OCI-LY3 (cell line): ENCODE measurements at regions not wholly inside any gene's neighbourhood (a gene's known extent, or its start where the extent isn't known, plus 50 kb on each side); places are given as distances from the start of the nearest gene placed in this dataset.

Experiments
- H2AFZ ChIP-seq: fragments of 200-600, 300-600 bp; shearing (Covaris generic); 2 replicates; pipeline ENCODE4 v1.6.0; 2014; ENCODE audit warnings: antibody characterized with exemption, low read depth, low read length
- H3K27ac ChIP-seq: fragments of 200-600, 300-600 bp; sonication (generic); 2 replicates; pipeline ENCODE4 v1.5.1; 2014; ENCODE audit warnings: mild to moderate bottlenecking, low read length, moderate library complexity, mixed read lengths
- H3K27me3 ChIP-seq: fragments of 200-600, 300-600 bp; sonication (generic); 2 replicates; pipeline ENCODE4 v1.6.1; 2014; ENCODE audit warnings: low read depth, low read length, mixed read lengths
- H3K36me3 ChIP-seq: fragments of 200-600, 300-600 bp; sonication (generic); replicated peaks from 2 replicates; pipeline ENCODE3; 2014; ENCODE audit warnings: low read depth, low read length, mixed read lengths
- H3K4me1 ChIP-seq: fragments of 300-600, 200-600 bp; sonication (generic); 2 replicates; pipeline ENCODE4 v1.6.1; 2014; ENCODE audit warnings: low read length, mixed read lengths
- H3K4me2 ChIP-seq: fragments of 200-600, 300-600 bp; sonication (generic); 2 replicates; pipeline ENCODE4 v1.6.1; 2014; ENCODE audit warnings: low read length, mixed read lengths
- H3K4me3 ChIP-seq: fragments of 300-600, 200-600 bp; sonication (generic); 2 replicates; pipeline ENCODE4 v1.5.1; 2014; ENCODE audit warnings: antibody characterized with exemption, mild to moderate bottlenecking, low read length, moderate library complexity
- H3K79me2 ChIP-seq: fragments of 300-600, 200-600 bp; shearing (Covaris generic); 2 replicates; pipeline ENCODE4 v1.6.1; 2014; ENCODE audit warnings: mild to moderate bottlenecking, low read length, mixed read lengths
- H3K9ac ChIP-seq: fragments of 300-600, 200-600 bp; shearing (Covaris generic); 2 replicates; pipeline ENCODE4 v1.6.0; 2014; ENCODE audit warnings: mild to moderate bottlenecking, low read length, moderate library complexity
- H3K9me3 ChIP-seq: fragments of 200-600, 300-600 bp; shearing (Covaris generic); 2 replicates; pipeline ENCODE4 v1.6.1; 2014; ENCODE audit warnings: low read length, mixed read lengths; ENCODE audit not compliant: insufficient read depth
- H4K20me1 ChIP-seq: fragments of 200-600, 300-600 bp; sonication (generic); 2 replicates; pipeline ENCODE4 v1.6.1; 2016; ENCODE audit warnings: low read length, mixed read lengths; ENCODE audit not compliant: insufficient read depth
- CTCF ChIP-seq: fragments of 200-600, 300-600 bp; sonication (generic); IDR thresholded peaks from 2 replicates; pipeline ENCODE4 v1.5.1; 2014; ENCODE audit warnings: antibody characterized with exemption, low read length, low read depth
- EZH2phosphoT487 ChIP-seq: fragments of 200-600 bp; shearing (Covaris generic); IDR thresholded peaks from 2 replicates; pipeline ENCODE4 v1.6.1; 2018; ENCODE audit warnings: antibody characterized with exemption, mixed run types, low read depth

GRCh38 chr12:25864306-25865276 is 93.9 kb upstream of the RASSF8 start:
- Histone ChIP-seq H3K9me3 (no peaks in the 10 kb centered on the region), H3K36me3 (no peaks in the 10 kb centered on the region), H3K4me3 (no peak overlapping the region), H3K9ac (no peak overlapping the region), H3K79me2 (no peaks in the 10 kb centered on the region), H2AFZ (no peak overlapping the region), H3K27ac (no peak overlapping the region), H3K27me3 (peaks cover 4% of the 10 kb centered on the region; the same call in 1 of the 2 replicates), H3K4me2 (no peak overlapping the region), H3K4me1 (peaks cover 4% of the 10 kb centered on the region), H4K20me1 (no peaks in the 10 kb centered on the region)
- TF ChIP-seq CTCF (no peak), EZH2phosphoT487 (no peak)

- H3K4me1 ChIP-seq = no peaks in the 10 kb centered on the region
- no peak overlapping the region for H2AFZ ChIP-seq
- H3K9me3 ChIP-seq = no peaks in the 10 kb centered on the region
- no peak overlapping the region for H3K27ac ChIP-seq
- no peaks in the 10 kb centered on the region for H4K20me1 ChIP-seq
- H3K36me3 ChIP-seq = no peaks in the 10 kb centered on the region
- no peak overlapping the region for H3K4me3 ChIP-seq
- H3K79me2 ChIP-seq = no peaks in the 10 kb centered on the region
- no peaks in the 10 kb centered on the region for H3K27me3 ChIP-seq
- H3K4me2 ChIP-seq = no peak overlapping the region
- no peak overlapping the region for H3K9ac ChIP-seq
- TF ChIP-seq EZH2phosphoT487 (no peak), CTCF (no peak)
These were observed 91.7 kb upstream of the RASSF8 start for GRCh38 chr12:25866586-25867378.

GRCh38 chr12:25868193-25868592 is 90.3 kb upstream of the RASSF8 start:
- H3K4me3 ChIP-seq = no peak overlapping the region
- no peaks in the 10 kb centered on the region for H4K20me1 ChIP-seq
- no peak overlapping the region for H3K4me2 ChIP-seq
- H3K27ac ChIP-seq = no peak overlapping the region
- no peaks in the 10 kb centered on the region for H3K27me3 ChIP-seq
- no peaks in the 10 kb centered on the region for H3K36me3 ChIP-seq
- TF ChIP-seq CTCF (no peak), EZH2phosphoT487 (no peak)
- no peaks in the 10 kb centered on the region for H3K4me1 ChIP-seq
- no peaks in the 10 kb centered on the region for H3K9me3 ChIP-seq
- no peaks in the 10 kb centered on the region for H3K79me2 ChIP-seq
- no peak overlapping the region for H2AFZ ChIP-seq
- no peak overlapping the region for H3K9ac ChIP-seq

- Histone ChIP-seq H3K4me3 (no peak overlapping the region), H2AFZ (no peak overlapping the region), H3K79me2 (no peaks in the 10 kb centered on the region), H3K9ac (no peak overlapping the region), H3K27me3 (no peaks in the 10 kb centered on the region), H3K4me2 (no peak overlapping the region), H3K4me1 (peaks cover 10% of the 10 kb centered on the region), H3K9me3 (no peaks in the 10 kb centered on the region), H4K20me1 (no peaks in the 10 kb centered on the region), H3K27ac (no peak overlapping the region), H3K36me3 (no peaks in the 10 kb centered on the region)
- no peak for TF ChIP-seq CTCF
- no peak for TF ChIP-seq EZH2phosphoT487
These were observed 86.3 kb upstream of the RASSF8 start for GRCh38 chr12:25872137-25872536.
